NT2/D1 (cell line): ENCODE measurements at regions not wholly inside any gene's neighbourhood (a gene's known extent, or its start where the extent isn't known, plus 50 kb on each side); places are given as distances from the start of the nearest gene placed in this dataset.

Experiments used
- SUZ12 ChIP-seq: IDR thresholded peaks from 2 replicates; pipeline ENCODE4 v1.6.1; 2011; ENCODE audit not compliant: insufficient read length, insufficient read depth; ENCODE audit errors: extremely low read depth
- YY1 ChIP-seq: IDR thresholded peaks from 2 replicates; pipeline ENCODE4 v1.6.1; 2011; ENCODE audit not compliant: insufficient read length, insufficient read depth
- ZNF274 ChIP-seq: IDR thresholded peaks from 2 replicates; pipeline ENCODE4 v1.6.1; 2011; ENCODE audit warnings: mild to moderate bottlenecking, low read depth, low read length

- TF ChIP-seq ZNF274 (no peak), YY1 (no peak), SUZ12 (no peak)
Measured at GRCh38 chr1:17967623-17968255, 139.9 kb upstream of the IGSF21 start.
